ENCODE measurements at regions not wholly inside any gene's neighbourhood (a gene's known extent, or its start where the extent isn't known, plus 50 kb on each side); places are given as distances from the start of the nearest gene placed in this dataset.

DNA sequence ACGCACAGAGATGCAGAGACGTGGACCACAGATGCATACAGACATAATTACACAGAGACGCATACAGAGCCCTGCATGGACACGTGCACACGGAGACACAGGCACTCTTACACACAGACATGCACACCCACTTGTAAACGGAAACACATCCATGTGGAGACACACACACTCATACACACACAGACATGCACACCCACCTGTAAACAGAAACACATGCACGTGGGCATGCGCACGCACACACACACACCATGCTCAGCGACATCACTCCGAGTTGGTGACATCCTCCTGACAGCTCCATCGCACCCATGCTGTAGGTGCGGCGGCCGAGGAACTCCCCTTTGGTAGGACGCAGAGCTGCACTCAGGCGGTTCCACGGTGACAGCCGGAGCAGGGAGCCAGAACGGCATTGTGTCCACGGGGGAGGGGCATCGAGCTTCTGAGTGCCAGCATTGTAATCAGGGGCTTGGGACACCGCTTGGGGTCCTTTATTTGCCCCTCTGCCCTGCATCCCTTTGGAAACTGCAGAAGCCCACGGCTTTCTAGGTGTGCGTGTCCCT, 233.5 kb downstream of the RBFOX3 start:
- BruUV-seq (replicated peaks): no TSS peak
- H3K4me2 ChIP-seq (ENCODE audit: insufficient read depth, low read length): no peak overlapping the region
- intact Hi-C loops (cut with micrococcal nuclease): no loop called here
- H3K9me3 ChIP-seq (replicated peaks; ENCODE audit: control insufficient read depth, insufficient read depth, low read length): no peaks in the 10 kb centered on the region
- H4K20me1 ChIP-seq (replicated peaks; ENCODE audit: control insufficient read depth, extremely low read depth, insufficient read depth, low read length): no peaks in the 10 kb centered on the region
- no peak overlapping the region for H3K4me3 ChIP-seq (replicated peaks in 1 of 3; ENCODE audit: insufficient read depth in 1 of 3, low read depth in 1 of 3, low read length in 3 of 3)
- TF ChIP-seq EZH2 (IDR thresholded peaks at IDR 0.05; ENCODE audit: borderline replicate concordance, low read depth, low read length, severe bottlenecking) (no peak), POLR2AphosphoS5 (IDR thresholded peaks at IDR 0.05; ENCODE audit: insufficient read depth, low read depth, low read length) (no peak), GATA2 (IDR thresholded peaks at IDR 0.05; ENCODE audit: insufficient read depth, insufficient read length, low read depth, low read length) (no peak), FOS (IDR thresholded peaks at IDR 0.05; ENCODE audit: borderline replicate concordance, insufficient read depth, low read length) (no peak), MYC (IDR thresholded peaks at IDR 0.05; ENCODE audit: low read depth, low read length) (no peak), POLR2A (IDR thresholded peaks at IDR 0.05; ENCODE audit: low read depth, low read length) (no peak), JUN (IDR thresholded peaks at IDR 0.05; ENCODE audit: borderline replicate concordance, insufficient read depth, insufficient read length, low read depth) (no peak)
- TF ChIP-seq, protein P1, sequence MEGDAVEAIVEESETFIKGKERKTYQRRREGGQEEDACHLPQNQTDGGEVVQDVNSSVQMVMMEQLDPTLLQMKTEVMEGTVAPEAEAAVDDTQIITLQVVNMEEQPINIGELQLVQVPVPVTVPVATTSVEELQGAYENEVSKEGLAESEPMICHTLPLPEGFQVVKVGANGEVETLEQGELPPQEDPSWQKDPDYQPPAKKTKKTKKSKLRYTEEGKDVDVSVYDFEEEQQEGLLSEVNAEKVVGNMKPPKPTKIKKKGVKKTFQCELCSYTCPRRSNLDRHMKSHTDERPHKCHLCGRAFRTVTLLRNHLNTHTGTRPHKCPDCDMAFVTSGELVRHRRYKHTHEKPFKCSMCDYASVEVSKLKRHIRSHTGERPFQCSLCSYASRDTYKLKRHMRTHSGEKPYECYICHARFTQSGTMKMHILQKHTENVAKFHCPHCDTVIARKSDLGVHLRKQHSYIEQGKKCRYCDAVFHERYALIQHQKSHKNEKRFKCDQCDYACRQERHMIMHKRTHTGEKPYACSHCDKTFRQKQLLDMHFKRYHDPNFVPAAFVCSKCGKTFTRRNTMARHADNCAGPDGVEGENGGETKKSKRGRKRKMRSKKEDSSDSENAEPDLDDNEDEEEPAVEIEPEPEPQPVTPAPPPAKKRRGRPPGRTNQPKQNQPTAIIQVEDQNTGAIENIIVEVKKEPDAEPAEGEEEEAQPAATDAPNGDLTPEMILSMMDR (IDR thresholded peaks at IDR 0.05; ENCODE audit: extremely low read depth in 1 of 2, insufficient read depth in 1 of 2, low read depth in 1 of 2, low read length in 2 of 2): no peak
- TF ChIP-seq, protein P2, sequence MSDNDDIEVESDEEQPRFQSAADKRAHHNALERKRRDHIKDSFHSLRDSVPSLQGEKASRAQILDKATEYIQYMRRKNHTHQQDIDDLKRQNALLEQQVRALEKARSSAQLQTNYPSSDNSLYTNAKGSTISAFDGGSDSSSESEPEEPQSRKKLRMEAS (IDR thresholded peaks at IDR 0.05; ENCODE audit: insufficient read depth, insufficient read length): no peak
- no peaks in the 10 kb centered on the region for H3K4me1 ChIP-seq (ENCODE audit: control insufficient read depth, extremely low read depth, insufficient read depth, low read length)
- DNase-seq (ENCODE audit: low read depth, low spot score) (no peak), FAIRE-seq (no peak)
- H2AFZ ChIP-seq (ENCODE audit: low read depth, low read length): no peak overlapping the region
- no peaks in the 10 kb centered on the region for H3K36me3 ChIP-seq (ENCODE audit: control insufficient read depth in 2 of 2, extremely low read depth in 1 of 2, insufficient read depth in 2 of 2, low read length in 2 of 2)
- ChIA-PET POLR2A (no interaction called here), CTCF (no interaction called here)
- H3K27ac ChIP-seq (ENCODE audit: insufficient read depth, low read depth, low read length): no peak overlapping the region
- no peaks in the 10 kb centered on the region for H3K79me2 ChIP-seq (ENCODE audit: control insufficient read depth, insufficient read depth, low read length)
- H3K27me3 ChIP-seq (ENCODE audit: control insufficient read depth in 2 of 2, insufficient read depth in 2 of 2, low read length in 2 of 2): no peaks in the 10 kb centered on the region
- no peaks in the 10 kb centered on the region for H3K9me1 ChIP-seq (replicated peaks; ENCODE audit: control insufficient read depth, extremely low read depth, insufficient read depth, low read length)
- H3K9ac ChIP-seq (replicated peaks; ENCODE audit: extremely low read depth, insufficient read depth, low read length): no peak overlapping the region
- dilution Hi-C loops (cut with MboI; ENCODE audit: extremely low pct_ligation_motif_present, low sequenced_read_pairs): no loop called here
